ENCODE measurements at regions not wholly inside any gene's neighbourhood (a gene's known extent, or its start where the extent isn't known, plus 50 kb on each side); places are given as distances from the start of the nearest gene placed in this dataset.
A peak's percentile ranks its signal among the peaks of the same experiment; 100 is the strongest.
"Not testable (repeated sequence)": the region's sequence is repeated elsewhere in the genome, so short reads cannot be mapped to it uniquely, and the experiment has no call there.

DNA sequence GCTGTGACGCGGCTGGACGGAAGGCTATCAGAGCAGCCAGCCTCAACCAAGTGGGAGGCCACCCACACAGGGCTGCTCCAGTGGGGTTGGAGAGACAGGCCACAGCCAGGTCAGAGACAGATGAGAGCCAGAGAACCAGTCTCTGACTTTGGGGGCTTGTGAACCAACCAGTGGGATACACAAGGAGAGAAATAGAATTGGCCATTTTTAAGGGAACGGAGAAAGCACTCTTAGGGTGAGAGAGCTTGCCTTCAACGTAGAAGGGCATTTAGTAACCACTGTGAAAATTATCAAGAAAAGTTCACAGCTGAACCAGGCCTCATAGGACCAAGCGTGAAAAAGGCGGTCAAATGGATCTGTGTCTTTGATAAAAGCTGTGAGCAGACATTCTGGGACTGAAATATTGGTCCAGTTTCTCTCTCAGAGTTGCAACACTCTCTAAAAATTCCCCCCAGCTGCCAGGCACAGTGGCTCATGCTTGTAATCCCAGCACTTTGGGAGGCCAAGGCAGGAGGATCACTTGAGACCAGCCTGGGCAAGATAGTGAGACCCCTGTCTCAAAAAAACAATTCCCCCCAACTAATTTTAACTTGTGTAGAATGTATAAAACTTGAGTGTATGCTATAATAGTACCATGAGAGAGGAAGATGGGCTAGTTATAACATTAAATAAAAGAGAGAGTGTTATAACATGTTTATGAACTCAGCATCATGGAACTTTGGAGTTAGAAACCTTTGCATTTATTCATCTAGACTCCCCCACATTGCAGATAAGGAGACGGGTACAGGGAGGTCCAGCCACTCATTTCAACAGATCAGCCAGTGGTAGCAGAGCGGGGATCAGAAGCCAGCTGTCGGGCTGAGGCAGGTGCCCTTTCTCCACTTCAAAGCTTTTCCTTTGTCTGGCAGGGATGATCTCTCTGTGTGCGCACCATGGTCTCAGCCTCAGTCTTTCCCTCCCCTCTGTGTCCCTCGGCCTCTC, 132.2 kb downstream of the NPIPB11 start:
- BruUV-seq (replicated peaks); H3K27me3 ChIP-seq (ENCODE audit: control insufficient read depth in 1 of 2, insufficient read depth in 2 of 2, low read length in 2 of 2); intact Hi-C loops (cut with micrococcal nuclease; ENCODE audit: unreplicated experiment); H3K9ac ChIP-seq (ENCODE audit: insufficient read depth, low read depth, low read length); H2AFZ ChIP-seq (ENCODE audit: low read length); H3K4me2 ChIP-seq (ENCODE audit: low read depth, low read length); FAIRE-seq; H3K9me3 ChIP-seq (ENCODE audit: low read length); in situ Hi-C loops (cut with HindIII; ENCODE audit: extremely low pct_ligation_motif_present, low pct_unique_long_range_greater_than_20kb); H4K20me1 ChIP-seq (ENCODE audit: insufficient read depth, low read length); H3K79me2 ChIP-seq (ENCODE audit: insufficient read depth, low read length); CTCF ChIA-PET (ENCODE audit: low intra/inter-chr PET ratio, low total read pairs); DNase-seq (ENCODE audit: low spot score); ATAC-seq; H3K36me3 ChIP-seq (replicated peaks in 1 of 2; ENCODE audit: control insufficient read depth in 1 of 2, insufficient read depth in 2 of 2, low read length in 2 of 2); H3K27ac ChIP-seq (ENCODE audit: extremely low read length, insufficient read depth, low read length); H3K4me3 ChIP-seq (replicated peaks in 1 of 3; ENCODE audit: insufficient read depth in 1 of 3, low read depth in 2 of 3, low read length in 3 of 3); POLR2A ChIA-PET: not testable (repeated sequence)
- WGBS (ENCODE audit: low lambda C conversion rate): 66% methylated on average over 12 of the region's 12 CpGs
- peaks cover 35% of the 10 kb centered on the region for H3K4me1 ChIP-seq (ENCODE audit: insufficient read depth, low read length)

GRCh38 chr16:29273298-29274054, 133.0 kb downstream of the NPIPB11 start:
- H4K20me1 ChIP-seq (ENCODE audit: insufficient read depth, low read length); intact Hi-C loops (cut with micrococcal nuclease; ENCODE audit: unreplicated experiment); H3K4me2 ChIP-seq (ENCODE audit: low read depth, low read length); H3K36me3 ChIP-seq (replicated peaks in 1 of 2; ENCODE audit: control insufficient read depth in 1 of 2, insufficient read depth in 2 of 2, low read length in 2 of 2); ATAC-seq; H2AFZ ChIP-seq (ENCODE audit: low read length); H3K27ac ChIP-seq (ENCODE audit: extremely low read length, insufficient read depth, low read length); H3K9ac ChIP-seq (ENCODE audit: insufficient read depth, low read depth, low read length); FAIRE-seq; H3K4me3 ChIP-seq (replicated peaks in 1 of 3; ENCODE audit: insufficient read depth in 1 of 3, low read depth in 2 of 3, low read length in 3 of 3); H3K27me3 ChIP-seq (ENCODE audit: control insufficient read depth in 1 of 2, insufficient read depth in 2 of 2, low read length in 2 of 2); DNase-seq (ENCODE audit: low spot score); POLR2A ChIA-PET; H3K79me2 ChIP-seq (ENCODE audit: insufficient read depth, low read length); in situ Hi-C loops (cut with HindIII; ENCODE audit: extremely low pct_ligation_motif_present, low pct_unique_long_range_greater_than_20kb); BruUV-seq (replicated peaks); H3K9me3 ChIP-seq (ENCODE audit: low read length); CTCF ChIA-PET (ENCODE audit: low intra/inter-chr PET ratio, low total read pairs); TF ChIP-seq SOX6, ATF7, CREB1 (CRISPR knock-in tag; IDR thresholded peaks at IDR 0.05): not testable (repeated sequence)
- H3K4me1 ChIP-seq (ENCODE audit: insufficient read depth, low read length): peaks cover 44% of the 10 kb centered on the region
- WGBS (ENCODE audit: low lambda C conversion rate): 92% methylated on average over 9 of the region's 9 CpGs
- TF ChIP-seq SOX6 (IDR thresholded peaks at IDR 0.05) (0 out of 2 replicates have a peak, but pooled peaks have one; percentile 64), SKIL (CRISPR knock-in tag; IDR thresholded peaks at IDR 0.05; ENCODE audit: borderline replicate concordance) (peak; percentile 18; the same call in 1 of the 2 replicates), ZMYM3 (CRISPR knock-in tag; IDR thresholded peaks at IDR 0.05) (0 out of 2 replicates have a peak, but pooled peaks have one; percentile 17), IKZF1 (IDR thresholded peaks at IDR 0.05) (peak; percentile 33; the same call in 1 of the 2 replicates), ASH2L (IDR thresholded peaks at IDR 0.05; ENCODE audit: insufficient read length, low read depth, low read length) (peak; percentile 21), ATF7 (IDR thresholded peaks at IDR 0.05) (peak; percentile 47), ZNF24 (IDR thresholded peaks at IDR 0.05) (peak; percentile 100), RAD51 (IDR thresholded peaks at IDR 0.05; ENCODE audit: borderline replicate concordance) (peak; percentile 30; the same call in 1 of the 2 replicates), ZNF512 (CRISPR knock-in tag; IDR thresholded peaks at IDR 0.05) (peak; percentile 67; the same call in 1 of the 2 replicates), CREB1 (IDR thresholded peaks at IDR 0.05) (peak; percentile 42; the same call in 1 of the 2 replicates), NBN (conservative IDR thresholded peaks at IDR 0.05) (peak; percentile 19; the same call in 1 of the 2 replicates)

Measured in HepG2 (cell line).